A549 (cell line): ENCODE measurements at regions not wholly inside any gene's neighbourhood (a gene's known extent, or its start where the extent isn't known, plus 50 kb on each side); places are given as distances from the start of the nearest gene placed in this dataset.

Experiments
- CHD2 ChIP-seq: fragments of 150-350 bp; IDR thresholded peaks from 2 replicates; pipeline ENCODE4 v1.6.1; 2014; ENCODE audit warnings: low read length; ENCODE audit not compliant: partially characterized antibody
- CHD4 ChIP-seq: fragments of 200-600 bp; sonication (generic); IDR thresholded peaks from 2 replicates; pipeline ENCODE4 v1.6.1; 2016; ENCODE audit warnings: antibody characterized with exemption, mild to moderate bottlenecking, borderline replicate concordance
- EHMT2 ChIP-seq: fragments of 200-600 bp; sonication (generic); IDR thresholded peaks from 2 replicates; pipeline ENCODE4 v1.6.1; 2016; ENCODE audit warnings: antibody characterized with exemption, low read depth, mild to moderate bottlenecking, moderate library complexity
- HDAC2 ChIP-seq: fragments of 200-600 bp; sonication (generic); IDR thresholded peaks from 2 replicates; pipeline ENCODE4 v1.6.1; 2016
- MAFK ChIP-seq: fragments of 450-650 bp; IDR thresholded peaks from 2 replicates; pipeline ENCODE4 v1.6.1; 2014; ENCODE audit not compliant: partially characterized antibody
- MAZ ChIP-seq: fragments of 150-350 bp; IDR thresholded peaks from 2 replicates; pipeline ENCODE4 v1.6.1; 2014; ENCODE audit warnings: antibody characterized with exemption, low read depth, low read length, borderline replicate concordance
- POLR2A ChIP-seq: IDR thresholded peaks from 2 replicates; pipeline ENCODE4 v1.6.1; 2012; ENCODE audit warnings: mild to moderate bottlenecking, low read length
- ZSCAN20 ChIP-seq: fragments of 250-450 bp; sonication (Bioruptor Pico); IDR thresholded peaks from 2 replicates; pipeline ENCODE4 v1.8.0; 2022; ENCODE audit warnings: mild to moderate bottlenecking, moderate library complexity
- TF ChIP-seq, protein P1 (sequence below): fragments of >200 bp; sonication (Bioruptor Twin); formaldehyde crosslinking; IDR thresholded peaks from 3 replicates; pipeline ENCODE4 v1.5.1; 2016

DNA sequence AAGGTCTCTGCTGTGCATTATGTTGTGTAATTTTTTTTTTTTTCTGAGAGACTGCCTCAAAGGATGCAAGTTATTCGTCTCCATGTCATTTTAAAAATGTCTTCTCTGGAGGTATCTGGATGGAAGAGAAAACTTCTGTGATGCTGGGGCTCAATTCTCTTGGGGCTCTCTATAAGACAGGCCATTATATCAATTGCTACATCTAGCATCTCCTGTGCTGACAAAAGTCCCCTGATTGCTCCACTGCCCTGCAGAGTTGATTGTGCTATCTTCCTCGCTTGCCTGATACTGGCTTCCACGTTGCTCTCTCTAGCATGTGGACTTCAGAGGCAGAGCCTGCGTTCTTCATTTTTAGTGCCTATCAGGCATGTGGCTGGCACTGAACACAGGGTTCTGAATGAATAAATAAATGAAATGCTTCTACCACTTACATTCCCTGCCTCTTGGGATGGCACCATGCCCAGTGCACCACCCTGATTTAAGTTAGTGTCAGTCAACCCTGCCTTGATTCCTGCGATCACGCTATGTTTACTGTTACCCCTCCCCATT lies 1035.5 kb upstream of the EEF2KMT start:
- TF ChIP-seq CHD4 = no peak
- TF ChIP-seq, protein P1, sequence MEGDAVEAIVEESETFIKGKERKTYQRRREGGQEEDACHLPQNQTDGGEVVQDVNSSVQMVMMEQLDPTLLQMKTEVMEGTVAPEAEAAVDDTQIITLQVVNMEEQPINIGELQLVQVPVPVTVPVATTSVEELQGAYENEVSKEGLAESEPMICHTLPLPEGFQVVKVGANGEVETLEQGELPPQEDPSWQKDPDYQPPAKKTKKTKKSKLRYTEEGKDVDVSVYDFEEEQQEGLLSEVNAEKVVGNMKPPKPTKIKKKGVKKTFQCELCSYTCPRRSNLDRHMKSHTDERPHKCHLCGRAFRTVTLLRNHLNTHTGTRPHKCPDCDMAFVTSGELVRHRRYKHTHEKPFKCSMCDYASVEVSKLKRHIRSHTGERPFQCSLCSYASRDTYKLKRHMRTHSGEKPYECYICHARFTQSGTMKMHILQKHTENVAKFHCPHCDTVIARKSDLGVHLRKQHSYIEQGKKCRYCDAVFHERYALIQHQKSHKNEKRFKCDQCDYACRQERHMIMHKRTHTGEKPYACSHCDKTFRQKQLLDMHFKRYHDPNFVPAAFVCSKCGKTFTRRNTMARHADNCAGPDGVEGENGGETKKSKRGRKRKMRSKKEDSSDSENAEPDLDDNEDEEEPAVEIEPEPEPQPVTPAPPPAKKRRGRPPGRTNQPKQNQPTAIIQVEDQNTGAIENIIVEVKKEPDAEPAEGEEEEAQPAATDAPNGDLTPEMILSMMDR = no peak
- no peak for TF ChIP-seq CHD2
- no peak for TF ChIP-seq POLR2A
- TF ChIP-seq HDAC2 = no peak
- TF ChIP-seq MAFK = no peak
- TF ChIP-seq EHMT2 = no peak
- TF ChIP-seq MAZ = no peak
- no peak for TF ChIP-seq ZSCAN20 (CRISPR knock-in tag)
